Adrenal gland (tissue), 9 donors: ENCODE measurements at regions not wholly inside any gene's neighbourhood (a gene's known extent, or its start where the extent isn't known, plus 50 kb on each side); places are given as distances from the start of the nearest gene placed in this dataset.

Source experiments
- DNase-seq, 7 donors: peaks; one replicate each; pipeline ENCODE4 v3.0.0-alpha.2; 2019 to 2020
- H3K27ac ChIP-seq, 5 donors: fragments of 200-600 bp; sonication (generic) in 4 of 5; 1 replicate in 3 of 5; 2 replicates in 2 of 5; pipeline versions ENCODE4 v1.5.1 to v1.8.0; 2016 to 2020; ENCODE audit warnings: mild to moderate bottlenecking in 1 of 5
- H3K27me3 ChIP-seq: fragments of 200-600 bp; 2 replicates; pipeline ENCODE4 v1.8.0; 2021
- H3K36me3 ChIP-seq, 2 donors: fragments of 200-600 bp; replicated peaks in 1 of 2; 1 replicate in 1 of 2; 2 replicates in 1 of 2; pipeline versions ENCODE4 v1.5.1 to v1.8.0; 2018 to 2022
- H3K4me1 ChIP-seq, 2 donors: fragments of 200-600 bp; replicated peaks in 1 of 2; 1 replicate in 1 of 2; 2 replicates in 1 of 2; pipeline versions ENCODE4 v1.5.1 to v1.8.0; 2018 to 2021
- H3K4me3 ChIP-seq, 4 donors: fragments of 200-600 bp; sonication (generic) in 3 of 4; one replicate each; pipeline ENCODE4 v1.5.1; 2016 to 2018
- H3K9me3 ChIP-seq, 3 donors: fragments of 200-600 bp; sonication (generic) in 1 of 3; replicated peaks in 1 of 3; 1 replicate in 2 of 3; 2 replicates in 1 of 3; pipeline versions ENCODE4 v1.5.1 to v1.8.0; 2016 to 2021
- POLR2A ChIP-seq, 2 donors: fragments of 450-650 bp; IDR thresholded peaks; one replicate each; pipeline ENCODE4 v1.6.1; 2017; ENCODE audit warnings: antibody characterized with exemption in 2 of 2, mild to moderate bottlenecking in 2 of 2, moderate library complexity in 1 of 2
- WGBS, 4 donors: extraction: QIAGEN DNeasy Blood & Tissue Kit in 2 of 4; methylation state at CpG; one replicate each; pipeline versions ENCODE4 v1.1.5 to v1.1.7; 2013 to 2017; 5-methylcytosine and 5-hydroxymethylcytosine counted together
- intact Hi-C, 2 donors: fragments of 100-400 bp; cut with DNase I; formaldehyde crosslinking; loops; one replicate each; pipeline versions ENCODE4 v1.14.1 to v1.15.0; 2022 to 2023
- TF ChIP-seq, protein P1 (sequence below), 6 experiments: fragments of 450-650 bp in 4 of 6; fragments of 200-600 bp in 2 of 6; sonication (generic) in 1 of 6; IDR thresholded peaks; 1 replicate in 5 of 6; 2 replicates in 1 of 6; pipeline versions ENCODE4 v1.5.1 to v1.8.0; 2016 to 2021; ENCODE audit warnings: antibody characterized with exemption in 6 of 6, mild to moderate bottlenecking in 2 of 6, moderate library complexity in 1 of 6
- donor health status: healthy with polysubstance abuse.
- donor health status: Bipolar disorder and iron deficiency.
- donor health status: DM: yes; HTN: yes; CAD: no.
- donor health status: DM: no; HTN: no; CAD: no.
- donor health status: DM: no; HTN: no; CAD: no.

DNA sequence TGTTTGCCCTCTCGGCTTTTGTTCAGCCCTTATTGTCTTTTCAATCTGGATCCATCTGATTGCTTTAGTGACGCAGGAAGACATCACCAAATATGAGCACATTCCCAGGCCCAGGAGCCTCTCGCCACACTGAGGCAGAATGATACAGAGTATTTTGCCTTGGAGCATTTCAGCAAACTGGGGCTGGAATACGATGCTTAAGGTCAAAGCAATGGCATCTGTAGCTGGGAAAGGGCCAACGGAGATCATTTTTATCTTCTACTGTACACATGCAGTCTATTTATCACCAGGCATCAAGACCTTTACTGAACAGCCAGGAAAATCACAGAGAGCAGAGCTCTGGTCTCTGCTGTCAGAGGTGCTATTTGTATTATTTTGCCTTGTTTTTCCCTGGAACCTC is 655.3 kb downstream of the RNF144B start:
- DNase-seq: no peak
- no peak overlapping the region for H3K4me3 ChIP-seq
- intact Hi-C loops: no loop called here
- H3K4me1 ChIP-seq: no peaks in the 10 kb centered on the region
- TF ChIP-seq, protein P1, sequence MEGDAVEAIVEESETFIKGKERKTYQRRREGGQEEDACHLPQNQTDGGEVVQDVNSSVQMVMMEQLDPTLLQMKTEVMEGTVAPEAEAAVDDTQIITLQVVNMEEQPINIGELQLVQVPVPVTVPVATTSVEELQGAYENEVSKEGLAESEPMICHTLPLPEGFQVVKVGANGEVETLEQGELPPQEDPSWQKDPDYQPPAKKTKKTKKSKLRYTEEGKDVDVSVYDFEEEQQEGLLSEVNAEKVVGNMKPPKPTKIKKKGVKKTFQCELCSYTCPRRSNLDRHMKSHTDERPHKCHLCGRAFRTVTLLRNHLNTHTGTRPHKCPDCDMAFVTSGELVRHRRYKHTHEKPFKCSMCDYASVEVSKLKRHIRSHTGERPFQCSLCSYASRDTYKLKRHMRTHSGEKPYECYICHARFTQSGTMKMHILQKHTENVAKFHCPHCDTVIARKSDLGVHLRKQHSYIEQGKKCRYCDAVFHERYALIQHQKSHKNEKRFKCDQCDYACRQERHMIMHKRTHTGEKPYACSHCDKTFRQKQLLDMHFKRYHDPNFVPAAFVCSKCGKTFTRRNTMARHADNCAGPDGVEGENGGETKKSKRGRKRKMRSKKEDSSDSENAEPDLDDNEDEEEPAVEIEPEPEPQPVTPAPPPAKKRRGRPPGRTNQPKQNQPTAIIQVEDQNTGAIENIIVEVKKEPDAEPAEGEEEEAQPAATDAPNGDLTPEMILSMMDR (IDR thresholded peaks at IDR 0.05): no peak
- TF ChIP-seq POLR2A (IDR thresholded peaks at IDR 0.05): no peak
- no peaks in the 10 kb centered on the region for H3K9me3 ChIP-seq
- no peaks in the 10 kb centered on the region for H3K36me3 ChIP-seq
- 49 to 55% (median 49%) methylated on average over 5 of the region's 5 CpGs for WGBS, 4 donors
- no peaks in the 10 kb centered on the region for H3K27me3 ChIP-seq
- no peak overlapping the region for H3K27ac ChIP-seq

DNA sequence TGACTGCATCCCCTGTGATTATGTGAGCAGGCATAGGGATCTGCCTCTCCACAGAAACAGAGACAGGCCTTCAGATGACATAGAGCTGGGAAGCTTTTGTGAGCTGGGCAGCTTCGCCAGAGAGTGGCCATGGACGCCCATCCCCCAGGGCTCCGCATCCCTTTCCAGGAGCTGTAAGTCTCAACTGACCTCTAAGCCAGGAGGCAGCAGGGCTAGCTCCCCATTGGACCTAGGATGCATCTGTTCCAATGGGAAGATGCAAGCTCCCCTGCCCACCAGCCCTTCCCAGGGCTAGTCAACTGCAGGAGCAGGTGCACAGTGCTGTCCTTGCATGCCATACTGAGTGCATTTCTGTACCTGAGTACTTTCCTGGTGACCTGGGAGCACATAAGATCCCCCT is 663.6 kb downstream of the RNF144B start:
- no peaks in the 10 kb centered on the region for H3K9me3 ChIP-seq
- no peak for DNase-seq
- 74 to 96% (median 82%) methylated on average over 3 of the region's 3 CpGs; no CpG with 5 or more reads in 1 of the 4 donors for WGBS, 4 donors
- H3K4me3 ChIP-seq: no peak overlapping the region
- H3K27ac ChIP-seq: no peak overlapping the region
- intact Hi-C loops: no loop called here
- TF ChIP-seq, protein P1 (IDR thresholded peaks at IDR 0.05): no peak
- TF ChIP-seq POLR2A (IDR thresholded peaks at IDR 0.05): no peak
- H3K27me3 ChIP-seq: no peaks in the 10 kb centered on the region
- H3K4me1 ChIP-seq: no peaks in the 10 kb centered on the region
- no peaks in the 10 kb centered on the region for H3K36me3 ChIP-seq

DNA sequence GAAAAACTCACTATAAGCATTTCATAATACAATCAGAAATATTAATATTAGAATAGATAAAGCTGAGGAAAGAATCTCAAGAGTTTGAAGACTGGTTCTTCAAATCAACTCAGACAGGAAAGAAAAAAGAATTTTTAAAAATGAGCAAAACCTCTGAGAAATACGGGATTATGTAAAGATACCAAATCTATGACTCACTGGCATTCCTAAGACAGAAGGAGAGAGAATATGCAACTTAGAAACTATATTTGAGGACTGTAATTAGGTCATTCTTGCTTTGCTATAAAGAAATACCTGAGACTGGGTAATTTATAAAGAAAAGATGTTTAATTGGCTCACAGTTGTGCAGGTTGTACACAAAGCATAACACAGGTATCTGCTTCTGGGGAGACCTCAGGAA is 665.1 kb downstream of the RNF144B start:
- no peak overlapping the region for H3K27ac ChIP-seq
- no peaks in the 10 kb centered on the region for H3K36me3 ChIP-seq

DNA sequence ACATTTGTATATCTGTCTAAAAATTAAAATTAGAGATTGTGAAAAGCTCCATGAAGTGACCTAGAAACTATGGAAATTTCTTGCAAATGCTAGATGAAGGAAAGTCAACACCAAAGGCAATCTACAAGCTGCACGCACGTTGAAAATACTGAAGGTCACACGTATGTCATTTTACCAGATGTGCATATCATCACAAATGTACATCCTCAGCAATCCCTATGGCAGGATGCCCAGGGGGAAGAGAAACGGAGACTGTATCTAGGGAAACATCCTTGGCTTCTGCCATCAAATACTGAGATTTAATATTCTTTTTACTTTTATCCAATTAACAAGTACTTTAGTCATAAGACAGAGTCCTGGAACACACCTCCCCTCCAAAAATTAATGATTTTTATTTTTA is 672.0 kb downstream of the RNF144B start:
- Histone ChIP-seq H3K27ac (no peak overlapping the region), H3K4me1 (no peaks in the 10 kb centered on the region), H3K9me3 (no peaks in the 10 kb centered on the region), H3K27me3 (no peaks in the 10 kb centered on the region), H3K36me3 (no peaks in the 10 kb centered on the region), H3K4me3 (no peak overlapping the region)
- DNase-seq: no peak
- WGBS, 4 donors: 27 to 31% (median 29%) methylated on average over 4 of the region's 4 CpGs
- intact Hi-C loops: no loop called here
- no peak for TF ChIP-seq POLR2A (IDR thresholded peaks at IDR 0.05)
- TF ChIP-seq, protein P1 (IDR thresholded peaks at IDR 0.05): no peak

More for the DNA sequence above, 665.1 kb downstream of the RNF144B start:
- H3K9me3 ChIP-seq: no peaks in the 10 kb centered on the region
- no peak for DNase-seq
- no peaks in the 10 kb centered on the region for H3K4me1 ChIP-seq
- intact Hi-C loops: no loop called here
- no peaks in the 10 kb centered on the region for H3K27me3 ChIP-seq
- TF ChIP-seq, protein P1 (IDR thresholded peaks at IDR 0.05): no peak
- no peak for TF ChIP-seq POLR2A (IDR thresholded peaks at IDR 0.05)
- 46 to 56% (median 53%) methylated on average over 1 of the region's 1 CpG for WGBS, 4 donors
- no peak overlapping the region for H3K4me3 ChIP-seq
